CD4-positive, alpha-beta T cell treated with Interleukin-10 for 1 hour (primary cell): ENCODE measurements at regions not wholly inside any gene's neighbourhood (a gene's known extent, or its start where the extent isn't known, plus 50 kb on each side); places are given as distances from the start of the nearest gene placed in this dataset.
"Not testable (repeated sequence)": the region's sequence is repeated elsewhere in the genome, so short reads cannot be mapped to it uniquely, and the experiment has no call there.

Experiments used
- DNase-seq: peaks from one replicate; pipeline ENCODE4 v3.0.0-alpha.2; 2020

DNA sequence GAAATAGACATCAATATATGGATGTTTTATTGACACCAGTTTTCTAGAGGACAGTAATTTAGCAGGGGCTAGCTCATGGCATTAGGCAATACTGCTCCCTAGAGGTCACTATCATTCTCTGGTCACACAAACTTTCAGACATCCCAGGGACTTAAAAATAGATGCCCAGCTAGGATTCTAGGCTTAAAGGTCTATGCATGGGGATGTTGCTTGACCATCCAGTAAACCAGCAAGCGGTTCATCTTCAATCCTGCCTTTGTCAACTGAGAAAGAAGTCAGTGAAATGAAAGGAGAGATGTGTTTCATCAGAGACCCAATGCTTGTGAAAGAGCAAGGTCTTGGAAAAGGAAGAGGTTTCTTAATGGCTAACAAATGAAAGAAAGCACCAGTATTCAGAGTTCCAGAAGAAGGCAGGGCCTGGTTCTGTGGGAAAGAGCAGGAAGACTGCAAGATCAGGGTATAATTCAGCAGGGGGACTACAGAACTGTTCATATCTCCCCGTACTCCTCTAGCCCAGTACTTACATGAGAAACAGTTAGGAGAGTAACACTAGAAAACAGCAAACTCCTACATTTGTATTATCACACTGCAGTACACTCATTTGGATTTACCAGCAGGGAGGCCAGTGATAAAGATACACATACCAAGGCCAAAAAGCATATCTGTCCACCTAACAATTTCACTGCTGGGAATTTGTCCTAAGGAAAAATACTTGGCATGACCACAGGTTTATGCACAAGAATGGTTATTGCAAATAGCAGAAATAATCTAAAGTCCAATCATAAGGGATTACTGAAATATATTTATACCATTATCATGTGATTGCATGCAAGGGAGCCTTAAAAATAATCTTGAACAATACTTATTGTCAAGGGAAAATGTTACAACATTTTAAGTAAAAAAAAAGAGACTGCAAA, 151.4 kb upstream of the LAMA2 start:
- peak; percentile 2 for DNase-seq

DNA sequence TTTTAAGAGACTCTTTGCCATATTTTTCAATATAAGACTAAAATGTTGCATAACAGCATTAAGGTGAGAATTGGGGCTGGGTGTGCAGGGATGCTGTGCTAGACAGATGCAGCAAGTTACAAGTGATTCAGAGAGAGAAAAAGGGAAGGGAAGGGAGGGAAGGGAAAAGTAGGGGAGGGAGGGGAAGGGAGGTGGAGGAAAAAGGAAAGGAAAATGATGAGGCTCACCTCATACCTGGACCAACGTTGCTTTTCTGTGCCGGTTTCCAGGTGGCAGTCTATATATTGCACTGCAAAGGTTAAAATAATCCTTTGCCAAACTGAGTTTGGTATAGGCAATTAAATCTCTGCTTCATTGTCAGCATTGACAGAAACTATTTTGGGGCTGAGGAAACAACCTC, 155.4 kb upstream of the LAMA2 start:
- no peak for DNase-seq

DNA sequence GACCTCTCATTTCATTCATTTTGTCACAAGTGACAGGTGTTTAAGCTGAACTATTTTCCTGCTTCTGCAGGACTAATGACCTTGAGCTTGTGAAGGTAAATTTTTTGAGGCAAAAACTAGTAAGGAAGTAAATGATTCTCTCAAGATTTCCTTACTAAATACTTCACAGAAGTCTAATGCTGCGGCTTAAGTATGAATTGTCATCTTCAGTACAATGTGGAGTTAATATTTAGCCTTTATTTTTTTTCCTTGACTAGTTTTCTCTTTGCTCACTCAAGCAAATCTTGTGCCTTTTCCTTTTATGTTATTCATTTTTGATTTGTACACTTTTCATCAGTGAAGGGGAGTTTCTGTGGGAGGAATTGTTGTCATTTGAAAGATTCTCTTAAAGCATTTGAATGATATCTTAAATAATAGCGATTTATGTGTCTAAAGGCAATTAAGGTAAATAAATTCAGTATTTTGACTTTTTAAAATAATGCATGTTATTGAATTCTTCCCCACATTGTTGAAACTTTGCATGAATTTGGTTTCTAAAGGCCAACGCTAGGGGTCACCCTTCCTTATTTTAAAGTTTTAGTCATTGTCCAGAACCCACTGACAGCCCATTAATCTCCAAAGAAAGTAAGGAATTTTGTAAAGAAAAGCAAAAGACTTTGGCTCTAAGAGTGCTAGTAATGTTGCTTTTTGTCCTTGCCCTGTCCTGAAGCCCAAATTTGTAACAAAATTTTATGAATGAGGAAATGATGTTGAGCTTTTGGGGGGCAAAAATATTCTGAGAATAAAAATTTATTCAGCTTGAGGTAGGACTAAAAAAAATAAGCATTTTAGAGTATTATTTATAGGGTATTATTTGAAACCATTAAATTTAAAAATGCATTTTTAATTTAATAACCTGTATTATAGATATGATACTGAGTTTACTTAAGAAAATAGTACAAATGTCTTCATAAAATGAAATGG, 157.4 kb upstream of the LAMA2 start:
- DNase-seq, result peak; percentile 24

DNA sequence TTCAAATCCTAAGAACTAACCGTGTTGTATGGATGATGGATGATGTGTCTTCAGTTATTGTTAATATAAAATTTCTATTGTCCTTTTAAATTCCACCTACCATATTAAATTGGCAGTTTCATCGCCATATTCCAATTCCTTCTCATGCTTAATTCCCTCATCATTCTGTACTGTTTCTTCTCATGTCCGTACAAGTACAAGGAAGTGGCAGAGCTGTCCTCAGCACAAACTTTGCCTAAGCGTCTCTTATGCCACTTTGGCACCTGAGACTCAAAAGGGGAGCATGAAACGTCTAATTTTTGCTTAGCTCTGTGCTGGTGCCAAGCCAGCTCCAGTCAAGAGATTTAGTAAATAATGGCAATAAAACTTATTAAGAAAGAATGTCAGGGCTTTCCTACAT, 158.2 kb upstream of the LAMA2 start:
- no peak for DNase-seq

DNA sequence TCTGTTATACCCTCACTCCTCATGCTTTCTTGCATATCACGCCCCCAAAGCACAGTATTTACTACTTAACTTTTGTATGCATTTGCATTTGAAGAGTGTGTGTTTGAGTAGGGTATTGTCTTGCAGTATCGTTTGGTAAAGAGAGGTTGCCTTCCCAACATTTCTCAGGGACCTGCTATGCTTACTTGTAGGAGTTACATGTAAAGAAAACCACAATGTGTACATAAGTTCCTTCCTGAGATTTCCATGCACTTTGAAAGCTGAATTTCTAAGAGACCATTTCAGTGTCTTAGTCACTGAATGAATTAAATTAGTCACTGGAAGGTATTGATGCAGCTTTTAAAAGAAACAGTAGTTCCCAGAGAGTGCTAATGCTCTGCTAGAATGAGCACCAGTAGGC, 159.3 kb upstream of the LAMA2 start:
- DNase-seq, result no peak

DNA sequence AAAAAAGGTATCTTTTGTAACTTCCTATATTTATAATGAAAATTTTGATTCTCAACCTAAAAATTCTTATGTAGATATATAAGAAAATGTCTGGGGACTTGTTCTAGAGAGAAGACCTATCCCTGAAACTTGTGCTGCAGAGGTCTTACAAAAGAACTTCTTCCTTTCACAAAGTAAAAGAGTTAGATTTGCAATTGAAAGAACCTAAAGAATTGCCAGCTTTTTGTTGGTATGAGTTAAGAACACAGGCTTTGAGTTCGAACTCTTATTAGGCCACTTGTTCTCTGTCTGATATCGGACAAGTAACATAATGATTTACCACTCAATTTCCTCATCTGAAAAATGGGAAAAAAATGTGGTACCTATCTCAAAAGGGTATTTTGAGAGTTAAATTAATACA, 162.0 kb upstream of the LAMA2 start:
- no peak for DNase-seq

DNA sequence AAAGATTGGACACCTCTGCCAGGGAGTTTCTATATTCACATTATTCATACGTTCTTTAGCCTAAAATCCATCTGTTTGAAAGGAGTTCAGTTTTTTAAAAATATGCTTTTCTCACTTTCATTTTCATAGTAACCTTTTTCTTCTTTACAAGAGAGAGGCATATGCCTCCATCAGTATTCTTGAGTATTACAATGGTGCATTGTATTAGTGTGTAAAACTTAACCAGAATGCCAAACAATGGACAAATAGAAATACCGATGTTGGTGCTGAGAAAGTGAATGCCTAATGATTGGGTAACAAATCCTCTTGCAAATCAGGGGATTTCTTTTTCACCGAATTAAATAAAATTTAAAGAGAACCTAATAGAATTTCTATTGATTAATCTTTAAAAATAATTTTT, 163.2 kb upstream of the LAMA2 start:
- no peak for DNase-seq

DNA sequence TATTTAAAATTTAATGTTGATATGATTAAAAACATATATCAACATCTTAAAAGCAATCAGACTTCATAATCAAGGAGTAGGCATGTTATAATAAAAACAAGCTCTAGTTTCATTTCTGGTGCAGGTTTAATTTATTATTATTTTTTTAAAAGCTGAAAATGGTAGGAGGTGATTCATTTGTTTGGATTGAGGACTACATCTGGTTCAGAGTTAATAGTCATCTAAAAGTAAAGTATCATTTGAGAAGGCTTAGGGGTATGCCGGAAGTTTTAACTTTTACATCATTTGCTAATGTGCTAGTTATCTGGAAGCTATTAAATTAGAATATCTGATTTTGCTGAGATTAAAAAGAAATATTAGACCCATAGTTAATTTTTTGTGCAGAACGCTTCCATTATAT, 169.5 kb upstream of the LAMA2 start:
- DNase-seq, result no peak

DNA sequence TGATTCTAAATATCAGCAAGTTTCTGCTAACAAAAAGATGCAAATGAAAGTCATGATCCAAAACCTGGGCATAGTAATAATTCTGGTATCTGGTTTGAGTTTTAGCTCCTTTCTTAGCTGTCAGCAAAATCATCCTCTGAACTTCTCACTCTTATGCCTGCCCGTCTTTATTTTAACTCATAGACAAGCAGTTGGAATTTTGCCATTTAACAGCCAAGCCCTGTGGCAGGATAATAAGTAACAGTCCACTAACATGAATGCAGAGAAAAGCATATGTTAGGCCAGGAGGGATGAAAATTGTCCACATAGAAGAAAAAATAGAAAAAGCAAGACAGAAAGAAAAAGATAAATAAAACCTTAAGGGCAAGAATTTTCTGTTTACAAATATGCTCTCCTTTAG, 170.0 kb upstream of the LAMA2 start:
- no peak for DNase-seq

DNA sequence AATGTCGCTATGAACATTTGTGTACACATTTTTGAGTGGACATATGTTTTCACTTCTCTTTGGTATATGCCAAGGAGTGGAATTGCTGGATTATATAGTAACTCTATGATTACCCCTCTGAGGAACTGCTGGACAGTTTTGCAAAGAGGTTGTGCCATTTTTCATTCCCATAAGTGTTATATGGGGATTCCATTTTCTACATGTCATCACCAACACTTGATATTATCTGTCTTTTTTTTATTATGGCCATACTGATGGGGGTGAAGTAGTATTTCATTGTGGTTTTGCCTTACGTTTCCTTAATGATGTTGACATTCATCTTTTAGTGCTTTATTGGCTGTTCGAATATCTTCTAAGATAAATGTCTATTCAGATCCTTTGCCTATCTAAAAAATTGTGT, 171.8 kb upstream of the LAMA2 start:
- DNase-seq, result no peak

DNA sequence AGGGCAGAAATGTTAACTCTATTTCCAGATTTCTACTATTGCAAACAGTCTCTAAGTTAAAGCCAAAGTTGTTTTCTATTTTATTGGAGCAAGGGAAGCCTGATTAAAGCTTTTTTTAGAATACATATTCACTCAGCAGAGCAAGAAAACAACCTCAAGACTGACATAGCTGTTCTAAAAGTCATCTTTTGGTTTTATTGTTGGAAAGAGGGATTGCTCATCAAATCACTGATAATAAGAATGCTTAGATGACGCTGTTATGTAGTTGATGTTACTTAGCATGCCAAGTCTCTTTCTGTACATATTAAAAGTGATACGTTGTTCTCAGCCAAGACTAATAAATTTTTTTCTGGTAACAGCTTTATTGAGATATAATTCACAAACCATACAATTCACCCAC, 172.6 kb upstream of the LAMA2 start:
- DNase-seq, result no peak

DNA sequence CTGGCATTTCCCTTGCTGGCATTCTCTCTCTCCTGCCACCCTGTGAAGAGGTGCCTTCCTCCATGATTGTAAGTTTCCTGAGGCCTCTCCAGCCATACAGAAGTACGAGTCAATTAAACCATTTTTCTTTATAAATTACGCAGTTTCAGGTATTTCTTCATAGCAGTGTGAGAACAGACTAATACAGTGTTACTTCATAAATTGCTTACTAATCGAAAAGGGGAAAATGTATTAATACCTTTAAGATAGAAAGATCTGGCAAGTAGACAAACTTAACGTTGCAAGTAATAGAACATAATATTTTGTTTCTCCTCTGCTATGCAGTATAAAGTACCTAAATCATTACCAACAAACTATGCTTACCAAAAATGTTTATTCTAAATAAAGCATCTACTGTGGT, 178.3 kb upstream of the LAMA2 start:
- no peak for DNase-seq

DNA sequence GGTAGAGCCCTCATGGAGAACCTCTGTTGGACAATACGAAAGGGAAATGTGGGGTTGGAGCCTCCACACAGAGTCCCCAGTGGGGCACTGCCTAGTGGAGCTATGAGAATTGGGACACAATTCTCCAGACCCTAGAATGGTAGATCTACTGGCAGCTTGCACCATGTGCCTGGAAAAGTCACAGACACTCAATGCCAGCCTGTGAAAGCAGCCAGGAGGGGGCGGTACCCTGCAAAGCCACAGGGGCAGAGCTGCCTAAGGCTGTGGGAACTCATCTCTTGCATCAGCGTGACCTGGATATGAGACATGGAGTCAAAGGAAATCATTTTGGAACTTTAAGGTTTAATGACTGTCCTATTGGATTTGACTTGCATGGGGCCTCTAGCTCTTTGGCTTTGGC, 179.1 kb upstream of the LAMA2 start:
- not testable (repeated sequence) for DNase-seq

DNA sequence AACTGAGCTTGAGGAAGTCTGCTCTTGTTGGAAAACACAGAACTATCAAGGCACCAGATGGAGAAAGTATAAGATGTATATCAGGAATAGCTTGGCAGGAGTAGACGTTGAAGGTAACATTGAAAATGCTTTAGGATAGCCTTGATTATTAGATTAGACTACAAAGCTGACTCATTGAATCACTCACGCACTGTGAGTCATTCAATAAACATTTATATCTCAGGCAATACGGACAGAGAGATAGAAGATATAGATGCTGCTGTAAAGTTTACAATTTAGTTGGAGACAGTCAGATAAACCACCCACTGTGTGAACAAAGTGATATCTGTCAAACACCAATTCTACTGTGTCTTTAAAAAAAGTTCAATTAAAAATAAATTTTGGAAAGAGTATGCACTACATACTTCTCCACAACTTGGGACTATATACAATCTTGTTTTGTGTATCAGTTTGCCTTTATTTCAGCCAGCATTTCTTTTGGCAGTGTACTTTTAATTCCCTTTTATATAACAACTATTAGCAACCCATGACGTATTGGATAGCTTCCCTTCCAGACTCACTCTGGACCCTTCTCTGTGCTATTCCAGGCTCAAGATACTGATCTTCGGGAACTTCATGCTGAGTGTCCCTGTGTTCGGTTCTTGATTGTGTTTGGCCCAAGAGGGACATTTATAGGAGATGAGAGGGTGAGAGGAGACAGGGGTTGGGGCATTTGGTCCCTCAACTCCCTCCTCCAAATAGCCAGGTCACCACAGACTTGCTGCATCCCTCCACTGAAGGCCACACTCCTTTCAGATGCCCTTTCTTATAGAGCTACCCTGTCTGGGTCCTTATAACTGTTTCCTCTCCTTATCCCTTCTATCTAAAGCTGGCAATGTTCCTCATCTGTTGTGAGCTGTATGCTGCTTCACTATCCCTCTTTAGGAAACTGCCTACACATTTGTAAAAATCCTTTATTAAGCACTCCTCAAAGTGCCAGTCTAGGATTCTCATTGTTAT, 176.6 kb upstream of the PTPRK start:
- no peak for DNase-seq

DNA sequence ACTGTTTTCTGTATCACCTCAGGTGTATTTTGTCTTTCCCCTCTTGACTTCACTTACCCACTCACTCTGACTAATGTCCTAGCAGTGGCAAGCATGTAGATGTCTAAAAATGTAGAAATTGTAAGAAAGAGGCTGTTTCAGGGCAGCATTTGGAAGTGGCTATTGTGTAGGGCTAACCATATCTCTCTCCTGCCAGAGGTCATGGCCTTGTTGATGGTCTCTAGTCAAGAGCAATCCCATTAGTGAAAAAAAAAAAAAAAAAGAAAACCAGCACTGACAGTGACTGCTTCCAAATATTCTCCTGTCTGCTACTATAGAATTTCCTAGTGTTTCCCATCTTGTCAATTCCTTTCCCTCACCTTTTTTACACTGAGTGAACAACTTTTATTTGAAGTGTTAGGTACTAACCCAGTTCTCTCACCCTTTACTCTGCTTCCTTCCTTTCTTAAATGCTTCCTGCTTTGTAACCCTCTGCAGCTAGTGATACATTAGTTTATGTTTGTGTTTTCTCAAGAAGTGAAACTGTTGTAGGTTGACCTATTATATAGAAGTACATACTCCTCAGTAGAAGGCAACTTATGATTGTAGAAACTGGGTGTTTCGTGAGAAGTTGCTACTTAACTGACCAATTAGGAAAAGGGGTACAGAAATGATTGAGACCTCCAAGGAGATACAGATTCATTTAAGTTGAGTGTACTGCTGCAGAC, 174.1 kb upstream of the PTPRK start:
- no peak for DNase-seq

DNA sequence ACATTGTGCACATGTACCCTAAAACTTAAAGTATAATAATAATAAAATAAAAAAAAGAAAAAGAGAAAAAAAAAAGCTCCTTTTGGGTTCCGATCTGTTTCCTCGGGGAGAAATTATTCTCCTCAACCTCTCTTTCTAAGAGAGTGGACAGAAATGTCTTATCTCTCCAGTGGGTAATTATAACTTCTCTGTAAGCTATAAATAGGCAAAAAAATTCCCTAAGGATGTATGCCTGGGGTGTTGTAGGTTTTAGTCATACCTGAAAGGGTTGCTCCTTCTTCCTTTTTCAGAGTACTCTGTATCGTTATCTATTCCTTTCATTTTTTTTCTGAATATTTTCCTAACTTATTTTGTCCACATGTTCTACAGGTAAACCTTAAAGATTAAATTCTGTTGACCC, 169.7 kb upstream of the PTPRK start:
- DNase-seq, result no peak

DNA sequence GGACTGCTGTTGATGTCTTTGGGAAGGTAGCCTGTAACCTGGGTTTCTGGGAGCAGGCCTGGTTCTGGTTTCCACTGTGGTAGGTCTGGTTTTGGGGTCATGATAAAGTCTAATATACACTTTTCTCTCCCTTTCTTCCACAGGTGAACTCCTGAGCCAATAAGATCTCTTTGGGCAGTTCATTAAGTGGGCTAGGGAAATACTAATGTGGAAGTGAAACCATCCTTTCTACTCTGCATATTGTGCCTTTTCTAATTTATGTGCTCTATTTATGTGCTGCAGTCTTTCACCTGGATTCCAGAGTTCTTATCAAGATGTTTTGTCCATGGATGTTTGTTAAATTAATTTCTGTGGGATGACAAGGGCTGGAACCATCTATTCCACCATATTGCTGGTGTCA, 165.7 kb upstream of the PTPRK start:
- DNase-seq, result no peak

DNA sequence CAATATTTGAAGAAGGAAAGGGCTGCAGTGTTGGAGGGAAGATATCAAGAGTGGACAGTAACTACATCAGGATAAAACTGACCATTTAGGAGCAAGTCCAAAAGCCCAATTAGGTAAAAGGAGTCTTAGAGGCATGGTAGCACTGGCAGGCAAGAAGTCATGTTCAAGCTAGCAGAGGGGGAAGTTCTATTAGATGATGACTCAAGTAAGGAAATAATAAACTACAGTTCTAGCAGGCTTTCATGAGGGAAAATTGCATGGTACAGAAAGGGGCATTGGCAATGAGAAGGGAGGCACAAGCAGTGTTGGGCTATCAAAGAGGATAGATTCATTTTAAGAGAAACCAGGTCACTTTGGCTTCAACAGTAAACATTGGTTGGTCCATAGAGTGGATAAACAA, 156.1 kb upstream of the PTPRK start:
- DNase-seq, result no peak

DNA sequence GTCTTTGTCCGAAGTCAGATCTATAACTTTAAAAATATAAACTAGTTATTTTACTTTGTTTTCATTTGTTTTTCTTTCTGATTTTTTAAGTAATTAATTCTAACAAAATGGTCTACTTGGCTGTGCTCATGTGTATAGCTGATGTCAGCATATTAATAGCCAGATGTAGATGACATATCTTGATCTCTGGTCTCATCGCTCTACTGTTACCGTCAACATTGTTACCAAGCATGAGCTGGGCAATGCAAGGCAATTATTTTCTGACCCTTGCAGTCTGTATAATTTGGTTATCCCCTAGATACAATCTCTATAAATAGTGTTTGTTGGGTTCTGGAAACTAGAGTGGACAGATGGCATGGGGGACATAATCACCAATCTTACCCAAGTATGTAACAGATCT, 151.6 kb upstream of the PTPRK start:
- no peak for DNase-seq

DNA sequence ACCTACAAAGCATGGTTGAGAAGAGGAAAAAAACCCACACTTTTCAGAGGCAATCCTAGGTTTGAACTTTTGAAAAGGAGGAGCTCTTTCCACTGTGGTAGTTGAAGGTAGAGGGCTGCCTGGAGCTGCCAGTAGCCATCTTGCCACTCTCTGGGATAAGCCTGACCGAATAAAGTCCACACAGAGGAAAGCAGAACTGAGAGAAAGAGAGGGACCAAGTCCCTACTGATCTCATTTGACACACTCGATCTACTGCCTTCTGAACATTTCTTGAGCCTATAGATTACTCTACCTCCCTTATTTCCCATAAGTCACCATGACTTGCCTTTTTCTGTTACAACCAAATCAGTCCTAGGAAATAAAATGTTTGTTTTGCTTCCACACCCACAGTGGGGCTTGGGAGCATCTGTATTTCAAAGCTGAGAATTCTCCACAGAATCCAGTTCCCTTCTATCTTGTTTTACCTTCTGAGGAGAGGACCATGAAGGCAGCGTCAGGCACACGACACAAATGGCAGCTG, 147.0 kb upstream of the PTPRK start:
- no peak for DNase-seq

DNA sequence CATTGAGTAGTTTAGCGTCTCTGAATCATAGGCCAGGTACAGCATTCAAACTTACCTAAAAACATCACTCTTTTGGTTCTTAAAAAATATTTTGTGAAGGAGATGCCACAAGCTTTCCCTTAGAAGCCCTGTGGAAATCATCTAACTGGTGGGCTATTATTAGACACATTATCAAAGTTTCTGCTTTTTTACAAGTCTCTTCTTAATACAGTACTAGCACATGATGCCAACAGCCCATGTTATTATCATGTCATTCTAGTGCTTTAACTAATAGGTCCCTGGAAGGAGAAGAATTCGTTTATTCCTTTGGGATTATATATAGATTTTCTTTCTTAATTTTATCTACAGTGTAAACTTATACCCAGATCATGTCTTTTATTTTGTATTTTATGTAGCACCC, 146.0 kb upstream of the PTPRK start:
- DNase-seq, result no peak

DNA sequence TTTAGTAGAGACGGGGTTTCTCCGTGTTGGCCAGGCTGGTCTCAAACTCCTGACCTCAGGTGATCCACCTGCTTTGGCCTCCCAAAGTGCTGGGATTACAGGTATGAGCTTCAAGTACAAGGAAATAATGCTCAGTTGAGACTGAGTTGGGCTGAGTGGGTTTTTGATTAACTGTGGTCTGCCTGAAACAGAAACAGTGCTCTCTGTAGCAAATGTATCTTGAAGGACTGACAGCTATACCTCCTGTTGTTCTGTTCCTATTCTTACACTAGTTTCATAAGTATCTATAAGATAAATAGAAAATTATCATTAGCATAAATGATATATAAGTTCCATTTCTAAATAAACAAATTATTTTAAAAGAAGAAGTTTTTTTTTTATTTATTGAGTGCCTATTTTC, 142.8 kb upstream of the PTPRK start:
- DNase-seq, result no peak
